ENCODE measurements at regions not wholly inside any gene's neighbourhood (a gene's known extent, or its start where the extent isn't known, plus 50 kb on each side); places are given as distances from the start of the nearest gene placed in this dataset.
"Not testable (repeated sequence)": the region's sequence is repeated elsewhere in the genome, so short reads cannot be mapped to it uniquely, and the experiment has no call there.

DNA sequence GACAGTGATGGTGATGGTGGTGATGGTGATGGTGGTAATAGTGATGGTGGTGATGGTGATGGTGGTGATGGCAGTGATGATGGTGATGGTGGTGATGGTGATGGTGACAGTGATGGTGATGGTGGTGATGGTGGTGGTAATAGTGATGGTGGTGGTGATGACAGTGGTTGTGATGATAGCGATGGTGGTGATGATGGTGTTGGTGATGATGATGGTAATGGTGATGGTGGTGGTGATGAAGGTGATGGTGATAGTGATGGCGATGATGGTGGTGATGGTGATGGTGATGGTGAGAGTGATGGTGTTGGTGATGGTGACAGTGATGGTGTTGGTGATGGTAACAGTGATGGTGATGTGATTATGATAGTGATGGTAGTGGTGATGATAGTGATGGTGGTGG is 94.3 kb downstream of the ASB1 start:
- DNase-seq (ENCODE audit: low read depth), result no peak

DNA sequence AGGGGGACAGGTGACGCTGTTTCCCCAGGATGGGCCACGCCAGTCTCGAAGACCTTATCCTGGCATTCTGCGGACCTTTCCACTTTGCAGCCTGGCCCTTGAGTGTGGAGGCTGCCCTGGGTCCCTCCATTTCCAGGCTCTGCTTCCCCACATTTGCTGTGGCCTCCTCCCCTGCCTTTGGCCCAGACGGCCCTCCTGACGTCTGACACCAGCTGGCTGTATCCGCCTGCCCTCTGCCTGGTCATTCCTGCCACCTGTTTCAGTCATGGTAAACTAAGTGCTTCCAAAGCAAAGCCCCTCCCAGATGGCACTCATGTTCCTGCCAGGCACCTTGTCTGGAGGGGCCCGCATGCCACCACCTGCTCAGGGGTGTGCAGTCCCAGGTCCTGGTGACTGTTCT is 95.1 kb downstream of the ASB1 start:
- DNase-seq (ENCODE audit: low read depth), result no peak

DNA sequence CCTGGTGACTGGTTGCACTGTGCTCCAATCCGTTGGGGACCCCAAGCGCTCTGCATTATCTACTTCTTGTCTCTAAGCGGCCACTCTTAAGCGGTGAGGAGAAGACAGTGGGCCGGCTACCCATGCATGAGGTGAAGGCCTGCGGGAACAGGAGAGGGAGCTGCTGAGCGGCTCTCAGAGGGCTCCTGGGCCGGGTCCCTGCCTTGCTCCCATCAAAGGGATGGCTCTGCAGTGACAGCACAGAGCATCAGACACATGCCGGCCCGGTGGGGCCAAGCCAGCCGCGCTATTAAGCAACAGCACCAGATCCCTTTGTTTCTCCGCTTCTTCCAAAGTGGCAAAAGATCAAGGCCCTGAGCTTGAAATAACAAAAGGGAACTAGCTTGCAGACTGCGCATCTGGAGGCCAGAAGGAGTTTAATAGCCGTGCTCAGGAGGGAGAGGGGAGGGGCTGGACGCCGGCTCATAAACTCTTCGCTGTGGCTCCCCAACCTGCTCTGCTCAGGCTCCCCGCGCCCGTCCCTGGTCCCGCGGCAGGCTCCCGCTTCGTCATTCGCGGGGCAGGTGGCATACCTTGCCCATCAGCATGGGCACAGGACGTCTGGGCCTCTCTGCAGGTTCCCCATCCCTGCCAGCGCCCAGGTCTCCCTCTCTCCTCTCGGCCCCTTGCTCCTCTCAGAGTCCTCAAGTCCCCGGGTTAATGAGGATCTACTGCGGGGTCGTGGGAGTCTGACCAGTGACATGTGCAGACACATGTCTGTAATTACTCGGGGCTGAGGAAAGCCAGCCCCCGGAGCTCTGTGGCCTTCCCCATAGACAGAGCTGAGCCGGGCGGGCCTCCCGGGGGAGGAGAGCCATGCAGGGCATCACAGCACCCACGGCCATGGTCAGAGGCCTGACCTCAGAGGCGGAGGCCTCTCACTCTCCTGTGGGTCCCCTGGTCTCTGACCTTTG is 96.7 kb downstream of the ASB1 start:
- no peak for DNase-seq (ENCODE audit: low read depth)

DNA sequence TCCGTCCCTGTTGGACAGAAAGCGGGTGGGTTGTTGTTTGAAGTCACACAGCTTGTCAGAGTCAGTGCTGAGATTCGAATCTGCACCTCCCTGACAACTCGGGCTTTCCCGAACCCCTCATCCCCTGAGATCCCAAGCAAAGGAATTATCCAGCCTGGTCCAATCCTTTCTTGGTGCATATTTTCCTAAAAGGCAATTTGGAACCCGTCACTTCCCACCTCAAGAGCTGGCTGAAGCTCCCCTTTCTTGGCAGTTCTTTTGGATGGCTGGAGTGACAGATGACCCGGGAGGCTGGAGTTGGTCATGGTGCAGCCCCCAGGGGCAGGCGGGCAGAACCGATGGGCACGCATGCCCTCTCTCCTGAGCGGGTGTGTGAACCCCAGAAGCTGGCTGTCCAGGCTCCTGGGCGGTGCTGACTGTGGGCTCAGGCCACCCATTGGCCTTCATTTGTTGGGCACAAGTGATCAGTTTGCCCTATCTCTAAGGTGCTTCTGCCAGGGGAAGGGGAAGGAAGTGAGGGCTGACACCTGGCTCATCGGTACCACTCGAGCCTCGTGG is 97.8 kb downstream of the ASB1 start:
- no peak for DNase-seq (ENCODE audit: low read depth)

DNA sequence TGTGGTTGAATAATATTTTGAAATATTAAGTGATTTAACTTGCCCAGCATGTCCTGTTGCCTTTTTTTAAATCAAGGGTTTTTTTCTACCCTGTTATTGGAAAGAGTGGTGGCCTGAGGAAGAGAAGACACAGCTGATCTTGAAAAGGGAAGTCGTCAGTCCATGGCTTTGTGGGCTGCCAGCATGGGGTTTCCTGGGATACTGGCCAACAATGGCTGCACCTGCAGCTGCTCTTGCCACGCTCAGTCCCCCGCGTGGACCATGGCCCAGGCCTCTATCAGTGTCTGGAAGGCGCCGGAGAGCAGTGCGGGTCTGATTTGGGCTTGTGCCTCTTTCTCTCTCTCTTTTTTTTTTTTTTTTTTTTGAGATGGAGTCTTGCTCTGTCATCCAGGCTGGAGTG is 99.3 kb downstream of the ASB1 start:
- DNase-seq (ENCODE audit: low read depth), result no peak

DNA sequence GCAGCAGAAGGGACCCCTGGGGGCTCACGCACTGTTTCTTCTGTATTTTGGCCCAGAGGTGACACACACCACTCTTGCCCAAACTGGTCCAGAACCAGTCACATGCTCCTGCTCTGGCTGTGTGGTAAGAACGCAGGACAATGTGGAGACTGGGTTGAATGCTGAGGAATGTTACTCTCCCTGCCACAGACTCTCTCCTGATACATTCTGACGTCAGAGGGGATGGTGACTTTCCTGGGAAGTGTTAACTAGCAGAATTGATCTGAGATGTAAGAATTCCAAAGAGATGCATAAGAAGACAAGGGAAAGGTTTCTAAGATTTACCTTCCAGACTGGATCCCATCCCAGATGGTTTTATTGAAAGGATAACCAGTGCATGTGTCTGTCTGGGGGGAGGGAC is 100.8 kb downstream of the ASB1 start:
- no peak for DNase-seq (ENCODE audit: low read depth)

DNA sequence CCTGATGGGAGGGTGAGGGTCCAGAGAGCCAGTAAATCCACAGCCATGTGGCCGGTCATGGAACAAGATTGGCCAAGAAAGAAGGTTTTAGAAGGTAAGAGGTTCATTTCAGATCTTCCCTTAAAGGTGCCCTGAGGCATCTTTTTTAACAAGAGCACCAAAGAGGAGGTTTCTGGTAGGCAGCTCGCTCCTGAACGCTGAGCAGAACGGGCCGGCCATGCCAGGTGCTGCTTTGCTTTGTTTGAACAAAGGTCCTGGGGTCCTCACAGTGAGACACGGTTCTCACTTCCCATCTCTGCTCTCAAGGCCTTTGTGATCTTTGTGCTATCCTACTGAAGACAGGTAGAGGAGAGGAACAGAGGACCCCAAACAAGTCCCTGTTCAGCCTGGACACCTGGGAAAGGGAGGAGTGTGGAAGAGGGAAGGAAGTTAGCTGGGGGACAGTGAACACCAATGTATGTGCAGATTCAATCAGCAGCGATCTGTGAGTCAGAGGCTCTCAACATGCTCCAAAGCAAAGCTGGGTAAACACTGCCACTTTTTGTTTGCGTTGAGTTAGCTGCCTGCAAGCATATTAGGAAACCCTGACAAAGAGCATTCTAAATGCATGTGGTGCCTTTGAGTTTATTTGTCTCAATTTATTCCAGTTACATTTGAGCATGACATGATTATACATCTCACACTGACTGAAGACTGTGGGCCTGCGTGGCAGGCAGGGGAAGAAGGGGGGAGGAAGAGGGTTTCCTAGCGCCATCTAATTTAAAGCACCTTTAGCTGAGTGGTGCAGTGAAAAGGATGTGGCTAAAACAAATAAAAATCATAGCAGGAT is 102.4 kb downstream of the ASB1 start:
- no peak for DNase-seq (ENCODE audit: low read depth)

DNA sequence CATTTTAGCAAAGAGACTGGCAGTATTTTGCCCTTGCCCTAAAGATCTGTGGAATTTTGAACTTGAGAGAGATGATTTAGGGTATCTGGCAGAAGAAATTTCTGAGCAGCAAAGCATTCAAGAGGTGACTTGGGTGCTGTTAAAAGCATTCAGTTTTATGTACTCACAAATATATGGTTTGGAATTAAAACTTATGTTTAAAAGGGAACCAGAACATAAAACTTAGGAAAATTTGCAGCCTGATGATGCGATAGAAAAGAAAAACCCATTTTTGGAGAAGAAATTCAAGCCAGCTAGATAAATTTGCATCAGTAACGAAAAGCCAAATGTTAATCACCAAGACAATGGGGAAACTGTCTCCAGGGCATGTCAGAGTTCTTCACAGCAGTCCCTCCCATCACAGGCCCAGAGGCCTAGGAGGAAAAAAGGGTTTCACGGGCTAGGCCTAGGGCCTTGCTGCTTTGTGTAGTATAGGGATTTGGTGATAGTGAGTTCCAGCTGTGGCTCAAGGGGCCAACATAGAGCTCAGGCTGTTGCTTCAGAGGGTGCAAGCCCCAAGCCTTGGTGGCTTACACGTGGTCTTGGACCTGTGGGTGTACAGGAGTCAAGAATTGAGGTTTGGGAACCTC is 104.4 kb downstream of the ASB1 start:
- not testable (repeated sequence) for DNase-seq (ENCODE audit: low read depth)

DNA sequence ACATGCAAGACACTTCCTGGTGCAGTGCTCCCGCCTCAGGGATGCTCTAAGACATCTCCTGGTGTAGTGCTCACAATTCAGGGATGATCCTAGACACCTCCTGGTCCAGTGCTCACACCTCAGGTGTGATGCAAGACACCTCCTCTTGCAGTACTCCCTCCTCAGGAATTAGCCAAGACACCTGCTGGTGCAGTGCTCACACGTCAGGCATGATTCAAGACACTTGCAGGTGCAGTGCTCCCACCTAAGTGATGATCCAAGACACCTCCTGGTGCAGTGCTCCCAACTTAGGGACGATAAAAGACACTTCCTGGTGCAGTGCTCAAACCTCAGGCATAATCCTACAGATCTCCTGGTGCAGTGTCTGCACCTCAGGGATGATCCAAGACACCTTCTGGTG is 117.0 kb downstream of the ASB1 start:
- DNase-seq (ENCODE audit: low read depth), result not testable (repeated sequence)

DNA sequence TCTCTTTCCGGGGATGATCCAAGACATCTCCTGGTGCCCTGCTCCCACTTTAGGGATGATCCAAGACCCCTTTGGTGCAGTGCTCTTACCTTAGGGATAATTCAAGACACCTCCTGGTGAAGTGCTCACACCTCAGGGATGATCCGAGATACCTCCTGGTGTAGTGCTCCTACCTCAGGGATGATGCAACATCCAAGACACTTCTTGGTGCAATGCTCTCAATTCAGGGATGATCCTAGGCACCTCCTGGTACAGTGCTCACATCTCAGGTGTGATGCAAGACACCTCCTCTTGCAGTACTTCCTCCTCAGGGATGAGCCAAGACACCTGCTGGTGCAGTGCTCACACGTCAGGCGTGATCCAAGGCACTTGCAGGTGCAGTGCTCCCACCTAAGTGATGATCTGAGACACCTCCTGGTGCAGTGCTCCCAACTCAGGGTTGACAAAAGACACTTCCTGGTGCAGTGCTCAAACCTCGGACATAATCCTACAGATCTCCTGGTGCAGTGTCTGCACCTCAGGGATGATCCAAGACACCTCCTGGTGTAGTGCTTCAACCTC is 122.3 kb downstream of the ASB1 start:
- no peak for DNase-seq (ENCODE audit: low read depth)

DNA sequence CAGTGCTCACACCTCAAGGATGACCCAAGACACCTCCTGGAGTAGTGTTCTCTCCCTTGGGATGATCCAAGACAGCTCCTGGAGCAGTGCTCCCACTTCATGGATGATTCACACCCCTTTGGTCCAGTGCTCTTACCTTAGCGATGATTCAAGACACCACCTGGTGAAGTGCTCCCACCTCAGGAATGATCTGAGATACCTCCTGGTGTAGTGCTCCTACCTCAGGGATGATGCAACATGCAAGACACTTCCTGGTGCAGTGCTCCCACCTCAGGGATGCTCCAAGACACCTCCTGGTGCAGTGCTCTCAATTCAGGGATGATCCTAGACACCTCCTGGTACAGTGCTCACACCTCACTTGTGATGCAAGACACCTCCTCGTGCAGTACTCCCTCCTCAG is 123.1 kb downstream of the ASB1 start:
- DNase-seq (ENCODE audit: low read depth), result no peak

DNA sequence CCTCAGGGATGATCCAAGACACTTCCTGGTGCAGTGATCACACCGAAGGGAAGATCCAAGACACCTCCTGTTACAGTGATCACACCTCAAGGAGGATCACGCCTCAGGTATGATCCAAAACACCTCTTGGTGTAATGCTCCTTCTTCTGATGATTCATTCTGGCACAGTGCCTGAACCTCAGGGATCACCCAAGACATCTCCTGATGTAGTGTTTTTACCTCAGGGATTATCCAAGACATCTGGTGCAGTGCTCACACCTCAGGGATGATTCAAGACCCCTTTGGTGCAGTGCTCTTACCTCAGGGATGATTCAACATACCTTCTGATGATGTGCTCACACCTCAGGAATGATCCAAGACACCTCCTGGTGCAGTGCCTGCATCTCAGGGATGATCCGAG is 124.4 kb downstream of the ASB1 start:
- DNase-seq (ENCODE audit: low read depth), result no peak

DNA sequence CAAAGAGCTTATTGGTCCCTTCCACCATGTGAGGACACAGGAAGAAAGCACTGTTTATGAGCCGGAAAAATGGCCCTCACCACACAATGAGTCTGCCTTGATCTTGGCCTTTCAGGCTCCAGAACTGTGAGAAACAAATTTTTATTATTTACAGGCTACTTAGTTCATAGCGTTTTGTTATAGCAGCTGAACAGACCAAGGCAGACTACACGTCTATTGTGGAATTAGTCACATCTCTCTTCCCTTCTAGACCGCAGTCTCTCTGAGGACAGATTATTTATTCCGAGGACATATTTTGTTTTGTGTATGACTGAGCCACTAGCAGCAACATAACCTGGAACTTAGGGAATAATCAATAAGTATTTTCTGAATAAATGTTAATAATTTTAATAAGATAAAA is 125.5 kb downstream of the ASB1 start:
- no peak for DNase-seq (ENCODE audit: low read depth)

DNA sequence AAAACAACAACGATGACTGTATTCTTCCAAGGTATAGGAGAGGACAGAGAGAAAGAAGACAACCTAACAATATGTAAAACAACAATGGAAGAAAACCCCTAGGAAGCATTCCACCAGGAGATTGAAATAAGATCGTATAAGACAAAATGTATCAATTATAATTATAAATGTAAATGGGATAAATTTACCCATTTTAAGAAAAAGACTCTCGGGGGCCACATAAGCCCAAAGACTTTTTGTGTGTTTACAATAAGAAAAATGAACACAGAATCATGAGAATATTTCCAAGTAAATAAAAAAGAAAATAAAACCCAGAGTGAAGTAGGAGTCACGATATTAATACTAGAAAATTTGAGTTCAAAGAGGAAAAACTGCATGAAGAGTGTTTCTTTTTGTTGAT is 126.4 kb downstream of the ASB1 start:
- DNase-seq (ENCODE audit: low read depth), result no peak

DNA sequence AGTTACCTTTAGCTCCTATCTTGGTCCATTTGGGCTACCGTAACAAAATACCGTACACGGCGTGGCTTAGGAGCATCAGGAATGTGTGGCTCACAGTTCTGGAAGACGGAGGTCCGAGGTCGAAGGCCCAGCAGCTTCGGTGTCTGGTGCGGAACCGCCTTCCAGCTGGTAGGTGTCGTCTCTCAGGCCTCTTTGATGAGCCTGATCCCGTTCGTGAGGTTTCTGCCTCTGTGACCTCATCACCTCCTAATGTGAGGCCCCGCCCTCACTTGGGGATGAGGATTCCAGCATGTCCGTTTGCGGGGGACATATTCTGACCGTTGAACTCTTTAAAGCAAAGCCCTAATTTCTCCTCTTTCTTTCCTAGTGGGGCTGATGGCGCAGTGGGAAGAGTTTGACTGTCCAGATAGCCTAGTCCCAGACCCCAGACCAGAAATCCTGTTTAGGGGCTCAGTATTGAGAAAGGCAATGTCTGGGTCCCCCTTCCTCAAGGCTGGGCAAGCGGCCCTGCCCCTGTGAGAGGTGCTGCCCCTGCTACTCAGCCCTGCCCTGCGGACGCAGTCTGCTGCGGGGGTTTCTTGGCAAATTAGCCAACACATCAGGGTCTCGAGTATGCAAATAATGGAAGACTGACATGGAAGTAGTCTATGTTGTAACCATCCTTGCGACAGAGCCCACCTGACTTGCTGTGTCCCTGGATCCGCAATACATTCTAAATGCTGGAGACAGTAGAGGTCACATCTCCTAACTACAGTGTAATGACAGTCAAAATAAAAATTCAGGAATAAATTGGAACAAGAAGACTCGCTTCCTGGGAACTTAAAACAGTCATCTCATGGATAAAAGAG is 128.0 kb downstream of the ASB1 start:
- no peak for DNase-seq (ENCODE audit: low read depth)

DNA sequence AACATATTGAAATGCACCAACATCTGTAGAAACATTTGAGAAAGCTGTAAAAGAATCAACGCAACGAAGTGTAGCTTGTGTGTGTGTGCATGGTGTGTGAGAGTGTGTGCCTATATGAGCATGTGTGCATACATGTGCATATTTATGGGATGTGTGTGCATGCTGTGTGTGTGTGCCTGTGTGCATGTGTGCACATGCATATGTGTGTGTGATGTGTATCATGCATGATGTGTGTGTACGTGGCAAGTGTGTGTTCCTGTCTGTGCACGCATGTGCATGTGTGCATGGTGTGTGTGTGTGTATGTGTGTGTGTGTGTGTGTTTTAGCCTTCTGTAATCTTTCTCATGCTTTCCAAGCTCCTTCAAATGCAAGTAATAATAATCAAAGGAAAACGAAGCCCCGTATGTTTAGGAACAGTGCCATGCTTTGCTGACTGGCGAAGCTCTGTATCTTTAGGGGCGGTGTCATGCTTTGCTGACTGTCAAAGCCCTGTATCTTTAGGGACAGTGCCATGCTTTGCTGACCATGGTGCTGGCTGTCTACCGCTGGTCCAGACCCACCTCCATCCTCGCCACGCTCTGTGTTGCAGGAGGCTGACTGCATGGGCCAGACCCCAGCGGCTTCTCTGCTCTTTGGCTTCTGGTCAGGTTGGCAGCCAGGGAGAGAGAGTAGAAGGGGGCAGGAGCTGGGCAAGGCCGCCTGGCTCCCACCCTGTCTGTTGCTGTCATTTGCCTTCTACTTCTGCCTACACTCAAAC is 129.2 kb downstream of the ASB1 start:
- no peak for DNase-seq (ENCODE audit: low read depth)

DNA sequence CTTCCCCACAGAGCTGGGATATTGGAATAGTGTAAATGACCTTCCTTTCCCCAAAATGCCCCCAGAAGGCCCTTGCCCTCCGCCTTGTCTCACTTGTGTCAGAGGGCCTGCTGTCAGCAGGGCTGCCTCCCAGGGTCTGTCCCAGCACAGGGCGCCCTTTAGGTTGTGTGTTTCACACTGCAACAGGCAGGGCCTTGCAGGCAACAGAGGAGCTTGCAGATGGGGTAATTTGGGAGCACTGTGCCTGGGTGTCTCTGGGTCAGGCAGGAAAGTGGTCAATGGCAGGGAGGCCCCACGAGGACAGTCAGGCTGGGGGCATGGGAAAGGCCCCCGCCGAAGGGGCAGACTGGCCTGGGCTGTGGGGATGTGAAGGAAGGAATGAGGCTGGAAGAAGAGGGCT is 130.7 kb downstream of the ASB1 start:
- no peak for DNase-seq (ENCODE audit: low read depth)

DNA sequence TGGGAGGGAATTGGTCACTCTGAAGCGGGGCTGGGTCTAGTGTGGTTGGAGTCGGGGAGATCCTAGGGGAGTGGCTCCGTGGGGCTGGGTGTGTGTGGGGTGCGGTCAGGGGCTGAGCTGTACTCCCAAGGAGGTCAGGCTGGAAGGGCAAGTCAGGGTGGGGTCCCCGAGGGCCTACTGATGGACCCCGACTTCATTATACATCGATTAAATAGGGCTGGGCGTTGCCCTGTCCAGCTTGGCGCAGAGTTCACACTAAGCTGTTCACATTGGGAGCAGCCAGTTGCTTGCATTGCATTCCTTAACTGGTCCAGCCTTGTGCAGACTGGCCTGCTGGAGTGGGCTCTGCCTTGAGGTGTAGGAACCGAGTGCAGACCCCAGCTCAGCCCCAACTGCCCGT is 131.2 kb downstream of the ASB1 start:
- no peak for DNase-seq (ENCODE audit: low read depth)

DNA sequence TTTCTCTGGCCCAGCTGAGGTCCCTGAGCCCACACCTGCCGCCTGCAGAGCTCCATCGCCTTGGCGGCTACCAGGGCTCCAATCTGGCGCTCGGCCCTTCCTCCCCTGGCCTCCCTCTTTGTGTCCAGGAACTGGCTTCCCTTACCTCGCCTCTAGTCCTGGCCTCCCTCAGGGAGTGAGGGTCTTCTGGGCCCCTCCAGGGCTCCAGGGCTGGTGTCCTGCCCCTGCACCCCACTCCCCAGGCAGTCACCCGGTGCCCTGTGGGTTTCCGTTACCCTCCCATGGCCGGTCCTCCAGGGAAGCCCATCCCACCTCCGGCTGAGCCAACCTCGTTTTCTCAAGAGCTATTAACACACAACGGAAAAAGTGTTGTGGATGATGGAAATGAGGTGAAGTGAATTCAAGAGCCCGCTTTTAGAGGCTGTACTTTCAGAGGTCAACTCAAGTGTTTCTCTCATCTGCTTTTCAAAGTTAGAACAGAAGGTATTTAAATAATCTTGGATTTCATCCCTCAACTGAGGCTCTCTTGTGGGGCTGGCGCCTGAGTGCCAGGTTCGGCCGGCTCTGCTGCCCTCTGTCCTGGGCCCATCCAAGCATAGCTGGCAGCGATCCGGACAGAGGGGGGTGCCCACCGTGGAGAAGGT is 131.9 kb downstream of the ASB1 start:
- no peak for DNase-seq (ENCODE audit: low read depth)

DNA sequence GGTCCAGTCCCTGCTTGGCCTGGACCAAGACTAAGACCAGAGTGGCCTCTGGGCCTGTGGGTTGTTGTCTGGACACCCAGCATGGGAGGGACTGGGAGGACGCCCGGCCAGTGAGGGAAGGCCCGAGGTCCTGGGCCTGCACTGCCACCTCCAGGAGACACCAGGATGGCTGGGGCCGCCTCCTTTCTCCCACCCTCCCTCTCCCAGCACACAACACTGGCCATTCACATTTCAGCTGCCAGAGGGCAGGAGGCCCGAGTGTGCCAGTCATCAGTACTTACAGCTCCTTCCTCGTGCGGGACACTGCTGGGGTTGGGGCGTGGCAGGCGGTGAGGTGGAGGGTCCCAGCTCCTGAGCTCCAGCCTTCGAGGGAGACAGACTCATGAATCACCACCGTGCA is 133.5 kb downstream of the ASB1 start:
- no peak for DNase-seq (ENCODE audit: low read depth)

Measured in stimulated activated CD8-positive, alpha-beta memory T cell treated with anti-CD3 and anti-CD28 coated beads, Interleukin-12 subunit alpha, Interleukin-12 subunit beta, amount 100 ng/mL, for 4 hours (primary cell).